Fibroblast of pulmonary artery (primary cell): ENCODE measurements at regions not wholly inside any gene's neighbourhood (a gene's known extent, or its start where the extent isn't known, plus 50 kb on each side); places are given as distances from the start of the nearest gene placed in this dataset.

Source experiments
- DNase-seq: peaks from one replicate; pipeline ENCODE4 v3.0.0-alpha.2; 2010; ENCODE audit warnings: low read depth
- H3K4me3 ChIP-seq: replicated peaks from 2 replicates; pipeline ENCODE4 v1.5.1; 2011; ENCODE audit warnings: low read depth, mild to moderate bottlenecking, control low read depth, low read length, moderate library complexity
- TF ChIP-seq, protein P1 (sequence below): IDR thresholded peaks from 2 replicates; pipeline ENCODE4 v1.5.1; 2011; ENCODE audit warnings: mild to moderate bottlenecking, control low read depth, low read length, inconsistent platforms; ENCODE audit errors: missing control alignments

DNA sequence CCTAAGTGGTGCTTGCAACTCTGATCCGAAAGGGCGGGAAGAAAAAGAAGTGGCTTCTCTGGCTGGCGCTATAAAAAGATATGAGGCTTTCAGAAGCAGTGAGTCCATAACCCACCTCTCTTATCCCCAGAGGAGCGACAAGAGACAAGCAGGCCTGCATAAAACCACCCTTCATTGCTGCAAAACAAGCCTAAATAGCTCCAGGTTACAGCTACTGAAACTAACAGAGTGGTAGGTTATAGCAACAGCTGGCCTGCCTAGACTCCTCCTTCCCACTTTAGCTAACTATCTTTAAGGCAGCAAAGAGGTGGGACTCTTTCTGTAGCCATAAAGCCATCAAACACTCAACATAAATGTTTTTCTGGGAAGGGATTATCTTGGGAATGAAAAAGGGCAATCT lies 245.0 kb upstream of the GPR101 start:
- no peak for DNase-seq
- no peak overlapping the region for H3K4me3 ChIP-seq
- TF ChIP-seq, protein P1, sequence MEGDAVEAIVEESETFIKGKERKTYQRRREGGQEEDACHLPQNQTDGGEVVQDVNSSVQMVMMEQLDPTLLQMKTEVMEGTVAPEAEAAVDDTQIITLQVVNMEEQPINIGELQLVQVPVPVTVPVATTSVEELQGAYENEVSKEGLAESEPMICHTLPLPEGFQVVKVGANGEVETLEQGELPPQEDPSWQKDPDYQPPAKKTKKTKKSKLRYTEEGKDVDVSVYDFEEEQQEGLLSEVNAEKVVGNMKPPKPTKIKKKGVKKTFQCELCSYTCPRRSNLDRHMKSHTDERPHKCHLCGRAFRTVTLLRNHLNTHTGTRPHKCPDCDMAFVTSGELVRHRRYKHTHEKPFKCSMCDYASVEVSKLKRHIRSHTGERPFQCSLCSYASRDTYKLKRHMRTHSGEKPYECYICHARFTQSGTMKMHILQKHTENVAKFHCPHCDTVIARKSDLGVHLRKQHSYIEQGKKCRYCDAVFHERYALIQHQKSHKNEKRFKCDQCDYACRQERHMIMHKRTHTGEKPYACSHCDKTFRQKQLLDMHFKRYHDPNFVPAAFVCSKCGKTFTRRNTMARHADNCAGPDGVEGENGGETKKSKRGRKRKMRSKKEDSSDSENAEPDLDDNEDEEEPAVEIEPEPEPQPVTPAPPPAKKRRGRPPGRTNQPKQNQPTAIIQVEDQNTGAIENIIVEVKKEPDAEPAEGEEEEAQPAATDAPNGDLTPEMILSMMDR, result no peak

GRCh38 chrX:137263374-137263773 lies 229.6 kb upstream of the GPR101 start:
- TF ChIP-seq, protein P1, result no peak
- DNase-seq, result no peak
- no peak overlapping the region for H3K4me3 ChIP-seq

DNA sequence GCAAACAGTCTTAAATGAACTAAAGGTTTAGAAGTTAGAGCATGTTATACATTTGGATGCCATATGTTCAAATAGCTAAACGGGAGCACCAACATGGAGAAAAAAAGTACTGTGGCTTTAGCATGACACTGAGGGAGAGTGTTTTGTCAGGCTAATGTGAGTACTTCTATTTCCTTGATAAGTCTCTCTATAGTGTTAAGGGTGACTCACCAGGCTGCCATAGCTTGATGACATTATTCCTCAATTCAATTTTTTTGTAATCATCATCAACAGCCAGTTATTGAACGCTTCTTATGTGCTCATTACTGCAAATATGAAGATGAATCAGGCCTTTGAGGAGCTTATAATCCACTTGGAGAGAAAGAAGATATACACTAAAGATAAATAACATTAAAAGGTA lies 211.4 kb upstream of the GPR101 start:
- DNase-seq, result no peak
- TF ChIP-seq, protein P1, result no peak
- H3K4me3 ChIP-seq, result no peak overlapping the region

- H3K4me3 ChIP-seq, result no peak overlapping the region
- TF ChIP-seq, protein P1, result no peak
- DNase-seq, result no peak
These were observed 203.0 kb upstream of the GPR101 start for GRCh38 chrX:137236837-137237236.

DNA sequence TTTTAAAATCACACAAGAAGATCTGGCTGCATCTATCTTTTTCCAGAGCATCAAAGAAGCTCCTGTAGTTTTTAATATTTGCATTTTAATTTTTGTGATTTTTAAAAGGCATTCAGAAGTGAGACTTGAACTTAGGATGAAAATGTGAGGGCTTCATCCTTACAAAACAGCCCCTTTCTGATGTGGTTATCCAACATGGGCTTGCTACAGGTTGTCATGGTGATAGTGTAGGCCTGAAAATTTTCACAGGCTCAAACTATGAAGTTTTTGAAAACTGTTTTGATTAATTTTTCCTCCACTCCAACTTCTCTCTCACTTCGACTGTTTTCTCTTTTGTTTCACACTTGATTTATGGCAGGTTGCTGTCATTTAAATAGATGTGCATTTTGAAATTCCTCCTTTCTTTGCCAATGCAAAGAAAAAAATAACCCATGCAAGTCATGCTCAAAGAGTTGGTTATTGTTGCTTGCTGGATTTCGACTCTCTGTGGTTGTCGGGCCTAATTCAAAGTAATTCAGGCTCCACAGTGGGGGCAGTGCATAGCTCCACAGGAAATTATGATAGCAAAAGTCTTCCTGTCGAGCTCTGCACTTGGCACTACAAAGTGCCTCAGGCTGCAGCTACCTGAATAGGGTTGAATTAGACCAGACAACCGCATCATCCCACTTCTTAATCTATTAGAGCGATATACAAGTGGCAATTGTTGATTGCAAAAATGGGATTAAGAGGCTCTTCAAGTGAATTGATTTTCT lies 201.0 kb upstream of the GPR101 start:
- H3K4me3 ChIP-seq, result no peak overlapping the region

GRCh38 chrX:137233478-137233877 lies 199.7 kb upstream of the GPR101 start:
- TF ChIP-seq, protein P1, result no peak
- no peak for DNase-seq
- no peak overlapping the region for H3K4me3 ChIP-seq

More for the DNA sequence above, 201.0 kb upstream of the GPR101 start:
- no peak for DNase-seq
- TF ChIP-seq, protein P1, result no peak

DNA sequence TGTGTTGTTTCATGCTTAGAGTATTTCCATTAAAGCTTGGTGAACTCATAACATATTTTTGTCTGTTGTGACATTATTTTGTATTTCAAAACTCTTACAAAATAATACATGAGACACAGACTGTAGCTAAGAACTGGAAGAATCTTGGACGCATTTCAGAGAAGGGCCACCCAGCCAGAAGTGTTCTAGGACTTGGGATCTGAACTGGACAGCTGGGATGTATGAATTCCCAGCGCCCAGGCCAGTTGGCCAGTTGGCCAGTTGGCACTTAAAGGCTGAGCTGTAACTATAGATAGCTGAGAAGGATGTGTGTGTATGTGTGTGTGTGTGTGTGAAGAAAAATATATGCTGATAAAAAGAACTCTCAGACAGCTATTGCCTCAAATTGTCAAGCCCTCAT lies 193.4 kb upstream of the GPR101 start:
- no peak overlapping the region for H3K4me3 ChIP-seq
- TF ChIP-seq, protein P1, result no peak
- no peak for DNase-seq
